ENCODE measurements at regions not wholly inside any gene's neighbourhood (a gene's known extent, or its start where the extent isn't known, plus 50 kb on each side); places are given as distances from the start of the nearest gene placed in this dataset.
"Not testable (repeated sequence)": the region's sequence is repeated elsewhere in the genome, so short reads cannot be mapped to it uniquely, and the experiment has no call there.

- H3K4me1 ChIP-seq (ENCODE audit: control insufficient read depth, insufficient read depth, low read length) = no peaks in the 10 kb centered on the region
These were observed 233.0 kb downstream of the EMX2 start for GRCh38 chr10:117775526-117775925.

GRCh38 chr10:117777222-117777621 lies 234.7 kb downstream of the EMX2 start:
- H3K27me3 ChIP-seq (replicated peaks in 1 of 2; ENCODE audit: control insufficient read depth in 2 of 2, insufficient read depth in 2 of 2, low read length in 1 of 2); CTCF ChIA-PET; H3K4me3 ChIP-seq; POLR2A ChIA-PET; H3K9ac ChIP-seq (ENCODE audit: control insufficient read depth, insufficient read depth, low read length); BruUV-seq (replicated peaks); H3K79me2 ChIP-seq (ENCODE audit: control insufficient read depth, insufficient read depth, low read length); H2AFZ ChIP-seq (ENCODE audit: control insufficient read depth, low read depth, low read length); RAD21 ChIA-PET (ENCODE audit: unreplicated experiment); SMC1A ChIA-PET (ENCODE audit: uncharacterized antibody, unreplicated experiment); H3K4me1 ChIP-seq (ENCODE audit: control insufficient read depth, insufficient read depth, low read length); FAIRE-seq; DNase-seq (ENCODE audit: low read depth, low spot score); H3K27ac ChIP-seq (ENCODE audit: control insufficient read depth, insufficient read depth); H3K9me3 ChIP-seq (replicated peaks; ENCODE audit: control insufficient read depth, insufficient read depth, low read length); ATAC-seq; in situ Hi-C loops (cut with MboI); H3K36me3 ChIP-seq (ENCODE audit: control insufficient read depth in 2 of 2, insufficient read depth in 2 of 2, low read length in 1 of 2); H4K20me1 ChIP-seq (ENCODE audit: control insufficient read depth, insufficient read depth); H3K4me2 ChIP-seq (ENCODE audit: control insufficient read depth, insufficient read depth); intact Hi-C loops (cut with micrococcal nuclease; ENCODE audit: unreplicated experiment): not testable (repeated sequence)
- 41% methylated on average over 5 of the region's 5 CpGs for WGBS (ENCODE audit: insufficient coverage, insufficient replicate concordance, low lambda C conversion rate, missing lambda C conversion rate)

More at GRCh38 chr10:117775526-117775925, 233.0 kb downstream of the EMX2 start:
- no TSS peak for BruUV-seq (replicated peaks)
- CTCF ChIA-PET = interaction anchor here (1.5 kb wide), 1 partner anchor 279 kb away, joined by 4 read pairs; no protein-coding TSS in a partner anchor
- FAIRE-seq (no peak), DNase-seq (ENCODE audit: low read depth, low spot score) (no peak), ATAC-seq (no peak)
- intact Hi-C loops (cut with micrococcal nuclease; ENCODE audit: unreplicated experiment) = no loop called here
- 63% methylated on average over 3 of the region's 3 CpGs for WGBS (ENCODE audit: insufficient coverage, insufficient replicate concordance, low lambda C conversion rate, missing lambda C conversion rate)
- in situ Hi-C loops (cut with MboI) = no loop called here
- Histone ChIP-seq H3K4me3 (no peak overlapping the region), H2AFZ (ENCODE audit: control insufficient read depth, low read depth, low read length) (no peak overlapping the region), H3K9me3 (replicated peaks; ENCODE audit: control insufficient read depth, insufficient read depth, low read length) (no peaks in the 10 kb centered on the region), H3K9ac (ENCODE audit: control insufficient read depth, insufficient read depth, low read length) (no peak overlapping the region), H3K36me3 (ENCODE audit: control insufficient read depth in 2 of 2, insufficient read depth in 2 of 2, low read length in 1 of 2) (no peaks in the 10 kb centered on the region), H3K27ac (ENCODE audit: control insufficient read depth, insufficient read depth) (no peak overlapping the region), H4K20me1 (ENCODE audit: control insufficient read depth, insufficient read depth) (no peaks in the 10 kb centered on the region), H3K79me2 (ENCODE audit: control insufficient read depth, insufficient read depth, low read length) (no peaks in the 10 kb centered on the region), H3K27me3 (replicated peaks in 1 of 2; ENCODE audit: control insufficient read depth in 2 of 2, insufficient read depth in 2 of 2, low read length in 1 of 2) (no peaks in the 10 kb centered on the region), H3K4me2 (ENCODE audit: control insufficient read depth, insufficient read depth) (no peak overlapping the region)
- RAD21 ChIA-PET (ENCODE audit: unreplicated experiment) = no interaction called here
- POLR2A ChIA-PET = no interaction called here
- SMC1A ChIA-PET (ENCODE audit: uncharacterized antibody, unreplicated experiment) = interaction anchor here (1.3 kb wide), 1 partner anchor 10 kb away, joined by 9 read pairs; no protein-coding TSS in a partner anchor
- TF ChIP-seq SKIL (IDR thresholded peaks at IDR 0.05; ENCODE audit: low read depth, poor library complexity, severe bottlenecking) (no peak), SUZ12 (IDR thresholded peaks at IDR 0.05; ENCODE audit: unreplicated experiment) (no peak), FOXK2 (IDR thresholded peaks at IDR 0.05) (no peak)

All from GM12878 (cell line).